Stomach (tissue), 8 donors: ENCODE measurements at regions not wholly inside any gene's neighbourhood (a gene's known extent, or its start where the extent isn't known, plus 50 kb on each side); places are given as distances from the start of the nearest gene placed in this dataset.
"Not testable (repeated sequence)": the region's sequence is repeated elsewhere in the genome, so short reads cannot be mapped to it uniquely, and the experiment has no call there.

Experiments used
- DNase-seq, 2 donors: peaks; one replicate each; pipeline versions ENCODE4 v3.0.0 to v3.0.0-alpha.2; 2013 to 2019
- H3K27ac ChIP-seq, 5 donors: fragments of 200-600 bp in 4 of 5; sonication (generic) in 4 of 5; one replicate each; pipeline ENCODE4 v1.5.1; 2013 to 2019; ENCODE audit warnings: mild to moderate bottlenecking in 1 of 5, moderate library complexity in 1 of 5
- H3K27me3 ChIP-seq, 3 donors: fragments of 200-600 bp; sonication (generic); one replicate each; pipeline ENCODE4 v1.5.1; 2017 to 2019; ENCODE audit warnings: mixed run types in 1 of 3
- H3K36me3 ChIP-seq, 4 donors: fragments of 200-600 bp; sonication (generic); 1 replicate in 3 of 4; 2 replicates in 1 of 4; pipeline ENCODE4 v1.5.1; 2016 to 2019
- H3K4me1 ChIP-seq, 4 donors: fragments of 200-600 bp; sonication (generic); one replicate each; pipeline ENCODE4 v1.5.1; 2016 to 2019
- H3K4me3 ChIP-seq, 4 donors: fragments of 200-600 bp; sonication (generic) in 3 of 4; one replicate each; pipeline ENCODE4 v1.5.1; 2016 to 2019; ENCODE audit warnings: mild to moderate bottlenecking in 1 of 4
- H3K9me3 ChIP-seq, 4 donors: fragments of 200-600 bp; sonication (generic); one replicate each; pipeline ENCODE4 v1.5.1; 2016 to 2019
- WGBS, 5 donors: extraction: QIAGEN DNeasy Blood & Tissue Kit in 3 of 5; methylation state at CpG; one replicate each; pipeline versions ENCODE4 v1.1.5 to v1.1.7; 2013 to 2018; 5-methylcytosine and 5-hydroxymethylcytosine counted together
- intact Hi-C: fragments of 100-400 bp; cut with DNase I; formaldehyde crosslinking; loops from one replicate; pipeline ENCODE4 v1.15.1; 2023; ENCODE audit warnings: low total_unique reads
- donor health status: healthy with polysubstance abuse.
- donor health status: Bipolar disorder and iron deficiency.
- donor health status: healthy.

DNA sequence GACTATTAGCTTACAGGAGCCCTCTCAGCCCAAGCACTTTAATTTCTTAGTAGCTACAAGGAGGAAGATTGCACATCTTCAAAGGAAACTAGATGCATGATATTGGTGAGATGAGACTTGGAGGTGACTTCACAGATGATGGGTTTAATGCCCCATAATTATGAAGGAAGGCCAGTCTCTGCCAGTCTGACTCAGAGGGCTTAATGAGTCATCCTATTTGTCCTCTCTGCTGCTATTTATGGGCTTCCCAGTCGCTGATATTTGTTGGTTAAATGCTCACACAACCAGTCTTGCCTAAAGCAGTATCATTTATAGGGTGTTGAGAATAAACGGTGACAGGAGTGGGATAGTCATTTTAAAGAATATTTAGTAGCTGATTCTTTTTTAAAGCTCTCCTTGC is 187.0 kb downstream of the TP53TG3F start:
- H3K36me3 ChIP-seq, H3K4me3 ChIP-seq, H3K27me3 ChIP-seq, H3K9me3 ChIP-seq, H3K4me1 ChIP-seq, intact Hi-C loops, H3K27ac ChIP-seq, DNase-seq: not testable (repeated sequence)
- WGBS, 5 donors: 37 to 55% (median 43%) methylated on average over 2 of the region's 2 CpGs

DNA sequence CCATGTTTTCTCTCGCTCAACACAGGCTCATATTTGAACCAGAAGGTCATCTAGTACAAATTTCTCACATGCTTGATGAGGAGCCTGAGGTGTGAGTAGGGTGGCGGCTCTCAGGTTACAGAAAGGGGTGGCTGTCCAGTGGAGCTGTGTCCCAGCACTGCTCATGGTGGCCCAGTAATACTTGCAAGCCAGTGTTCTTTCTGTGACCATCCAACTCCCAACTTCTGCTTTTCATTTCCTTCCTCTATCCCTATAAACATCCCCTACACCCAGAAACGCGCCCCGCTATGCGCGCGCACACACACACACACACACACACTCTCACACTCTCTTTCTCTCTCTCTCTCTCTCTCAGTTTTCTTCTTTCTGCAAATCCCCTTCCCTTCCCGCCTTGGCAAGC is 196.3 kb downstream of the TP53TG3F start:
- intact Hi-C loops, H3K9me3 ChIP-seq, DNase-seq, H3K27me3 ChIP-seq, H3K36me3 ChIP-seq, H3K27ac ChIP-seq, H3K4me1 ChIP-seq, H3K4me3 ChIP-seq: not testable (repeated sequence)
- 63 to 85% (median 71%) methylated on average over 6 to 8 of the region's 9 CpGs for WGBS, 5 donors

DNA sequence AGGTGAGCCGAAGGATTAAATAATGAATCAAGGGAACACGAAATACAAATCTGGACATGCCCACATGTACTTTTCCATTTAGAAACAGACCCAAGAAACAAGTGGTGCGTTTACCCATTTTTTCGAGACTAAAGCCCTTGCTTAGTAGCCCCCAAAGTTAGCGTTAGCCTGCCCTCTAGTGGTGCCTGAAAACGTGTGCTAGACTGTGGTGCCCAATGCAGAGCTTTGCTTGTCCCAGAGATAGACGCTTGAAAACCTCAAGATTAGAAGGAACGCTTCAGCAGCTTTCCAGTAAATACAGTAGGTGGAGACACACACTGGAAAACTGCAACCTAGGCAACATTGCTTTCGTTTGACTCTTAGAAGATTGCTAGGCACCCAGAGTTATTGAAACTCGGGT is 197.0 kb downstream of the TP53TG3F start:
- H3K4me1 ChIP-seq, intact Hi-C loops, H3K27ac ChIP-seq, DNase-seq, H3K4me3 ChIP-seq, H3K9me3 ChIP-seq, H3K36me3 ChIP-seq, H3K27me3 ChIP-seq: not testable (repeated sequence)
- WGBS, 5 donors: no CpG with 5 or more reads among the region's 10 CpGs

DNA sequence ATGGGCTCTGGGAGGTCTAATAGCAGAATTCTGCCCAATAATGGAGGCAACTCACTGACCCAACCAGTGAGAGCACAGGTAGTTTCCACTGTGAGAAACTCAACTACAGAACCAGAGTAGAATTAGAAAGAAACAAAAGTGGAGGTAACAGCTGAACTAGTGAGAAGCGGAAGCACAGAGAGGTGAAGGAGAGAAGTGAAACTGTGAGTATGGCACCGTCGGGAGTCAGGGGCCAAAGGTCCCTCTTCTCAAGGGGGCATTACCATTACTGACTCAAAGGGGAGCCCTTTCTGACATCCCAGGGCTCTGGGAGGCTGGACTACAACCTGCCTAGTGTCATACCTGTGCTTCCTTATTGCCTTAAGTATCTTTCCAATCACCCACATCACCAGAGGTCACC is 198.3 kb downstream of the TP53TG3F start:
- no CpG with 5 or more reads among the region's 3 CpGs for WGBS, 5 donors
- H3K9me3 ChIP-seq, intact Hi-C loops: not testable (repeated sequence)

DNA sequence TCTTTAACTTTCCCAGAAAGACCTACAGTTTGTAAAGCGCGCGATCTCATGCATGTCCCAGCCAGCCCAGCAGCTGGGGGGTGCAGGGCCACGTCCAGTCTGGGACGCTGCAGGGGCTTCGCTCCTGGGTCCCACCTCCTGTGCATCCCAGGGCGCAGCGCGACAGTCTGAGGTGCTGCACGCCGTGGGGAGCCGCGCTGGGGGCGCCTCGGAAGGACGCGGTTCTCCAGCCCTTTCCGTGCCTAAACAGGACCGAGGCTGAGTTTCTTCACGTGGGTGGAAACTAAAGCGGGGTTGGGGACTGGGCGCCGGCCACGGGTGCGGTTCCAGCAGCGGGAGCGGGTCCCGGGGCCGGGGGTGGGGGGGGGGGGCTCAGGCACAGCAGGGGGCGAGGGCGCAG is 221.4 kb downstream of the TP53TG3F start:
- H3K36me3 ChIP-seq, H3K4me3 ChIP-seq, H3K27me3 ChIP-seq, H3K27ac ChIP-seq, H3K4me1 ChIP-seq, DNase-seq, intact Hi-C loops: not testable (repeated sequence)
- H3K9me3 ChIP-seq: peaks cover 0 to 13% (median 5%) of the 10 kb centered on the region in 4 donors
- WGBS, 5 donors: 53 to 70% (median 54%) methylated on average over 30 to 31 of the region's 31 CpGs

More for the DNA sequence above, 198.3 kb downstream of the TP53TG3F start:
- H3K27ac ChIP-seq, H3K36me3 ChIP-seq, H3K27me3 ChIP-seq, DNase-seq, H3K4me3 ChIP-seq, H3K4me1 ChIP-seq: not testable (repeated sequence)

DNA sequence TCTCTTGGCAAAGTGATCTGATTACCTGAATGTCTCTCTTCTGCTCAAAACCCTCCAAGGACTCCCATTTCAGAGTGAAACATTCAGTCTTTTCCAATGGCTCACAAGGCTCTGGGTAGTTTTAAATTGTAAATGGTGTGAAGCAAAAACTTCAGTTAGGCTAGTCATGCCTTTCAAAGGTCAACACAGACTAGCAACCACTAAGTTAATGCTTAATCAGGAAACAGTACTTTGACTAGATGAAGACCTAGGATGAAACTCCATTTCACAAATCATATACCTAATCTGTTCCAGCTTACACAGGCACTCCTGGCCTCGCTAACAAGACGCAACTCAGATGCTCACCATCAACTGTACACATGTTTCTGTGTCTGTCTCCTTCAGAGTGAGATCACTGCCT is 240.9 kb downstream of the TP53TG3F start:
- H3K36me3 ChIP-seq, H3K4me1 ChIP-seq, H3K27ac ChIP-seq, H3K9me3 ChIP-seq, H3K4me3 ChIP-seq, H3K27me3 ChIP-seq, DNase-seq, intact Hi-C loops: not testable (repeated sequence)
- 66 to 89% (median 69%) methylated on average over 2 of the region's 2 CpGs for WGBS, 5 donors

DNA sequence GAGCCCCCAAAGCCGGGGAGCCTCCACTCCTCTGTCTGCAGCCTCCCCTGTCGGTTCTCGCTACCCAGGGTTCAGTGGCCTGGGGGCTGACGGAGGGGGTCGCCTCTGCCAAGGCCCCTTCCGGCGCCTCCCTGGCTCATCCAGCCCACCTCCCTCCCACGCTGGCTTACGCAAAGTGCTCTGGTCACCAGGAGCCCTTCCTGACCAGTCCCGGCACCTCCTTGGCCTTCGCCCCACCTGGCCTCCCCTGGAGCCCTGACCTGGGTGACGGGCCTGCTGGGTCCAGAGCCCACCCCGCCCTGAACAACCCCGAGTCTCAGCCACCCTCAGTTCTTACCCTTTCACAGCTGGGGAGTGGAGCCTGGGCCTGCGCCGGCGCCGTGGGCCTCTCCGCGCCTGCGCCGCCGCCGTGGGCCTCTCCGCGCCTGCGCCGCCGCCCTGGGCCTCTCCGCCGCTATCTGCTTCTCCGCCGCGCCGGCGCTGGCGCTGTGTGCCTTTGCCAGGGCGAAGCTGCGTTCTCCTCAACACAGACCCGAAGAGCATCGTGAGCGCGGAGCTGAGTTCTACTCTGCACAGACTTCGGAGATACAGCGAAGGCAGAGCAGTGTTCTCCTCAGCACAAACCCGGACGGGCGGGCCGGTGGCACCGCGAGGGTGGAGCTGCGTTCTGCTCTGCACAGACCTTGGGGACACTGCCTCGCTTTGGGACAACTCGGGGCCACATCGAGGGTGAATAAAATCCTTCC is 247.6 kb downstream of the TP53TG3F start:
- WGBS, 5 donors: 51 to 82% (median 67%) methylated on average over 31 to 48 of the region's 55 CpGs
- H3K36me3 ChIP-seq, intact Hi-C loops, H3K9me3 ChIP-seq, H3K4me1 ChIP-seq, H3K27me3 ChIP-seq, DNase-seq, H3K4me3 ChIP-seq, H3K27ac ChIP-seq: not testable (repeated sequence)

DNA sequence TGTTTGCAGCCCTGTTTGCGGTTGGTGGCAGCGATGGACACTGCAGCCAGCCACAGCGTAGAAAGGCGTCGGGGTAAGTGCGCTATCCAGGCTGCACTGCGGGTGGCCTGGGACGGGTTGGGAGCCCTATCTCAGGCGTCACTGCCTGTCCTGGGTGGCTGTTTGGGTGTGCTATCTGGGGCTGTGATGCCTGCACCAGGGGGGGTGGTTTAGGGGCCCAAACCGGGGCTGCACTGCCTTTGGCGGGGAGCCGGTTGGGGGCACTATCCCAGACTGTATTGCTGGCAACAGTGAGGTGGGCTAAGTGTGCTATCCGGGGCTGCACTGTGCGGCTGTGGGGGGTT is 248.2 kb downstream of the TP53TG3F start:
- DNase-seq, H3K4me1 ChIP-seq, H3K9me3 ChIP-seq, H3K27ac ChIP-seq, H3K36me3 ChIP-seq, H3K27me3 ChIP-seq, intact Hi-C loops, H3K4me3 ChIP-seq: not testable (repeated sequence)
- 47 to 65% (median 64%) methylated on average over 8 to 14 of the region's 14 CpGs for WGBS, 5 donors

DNA sequence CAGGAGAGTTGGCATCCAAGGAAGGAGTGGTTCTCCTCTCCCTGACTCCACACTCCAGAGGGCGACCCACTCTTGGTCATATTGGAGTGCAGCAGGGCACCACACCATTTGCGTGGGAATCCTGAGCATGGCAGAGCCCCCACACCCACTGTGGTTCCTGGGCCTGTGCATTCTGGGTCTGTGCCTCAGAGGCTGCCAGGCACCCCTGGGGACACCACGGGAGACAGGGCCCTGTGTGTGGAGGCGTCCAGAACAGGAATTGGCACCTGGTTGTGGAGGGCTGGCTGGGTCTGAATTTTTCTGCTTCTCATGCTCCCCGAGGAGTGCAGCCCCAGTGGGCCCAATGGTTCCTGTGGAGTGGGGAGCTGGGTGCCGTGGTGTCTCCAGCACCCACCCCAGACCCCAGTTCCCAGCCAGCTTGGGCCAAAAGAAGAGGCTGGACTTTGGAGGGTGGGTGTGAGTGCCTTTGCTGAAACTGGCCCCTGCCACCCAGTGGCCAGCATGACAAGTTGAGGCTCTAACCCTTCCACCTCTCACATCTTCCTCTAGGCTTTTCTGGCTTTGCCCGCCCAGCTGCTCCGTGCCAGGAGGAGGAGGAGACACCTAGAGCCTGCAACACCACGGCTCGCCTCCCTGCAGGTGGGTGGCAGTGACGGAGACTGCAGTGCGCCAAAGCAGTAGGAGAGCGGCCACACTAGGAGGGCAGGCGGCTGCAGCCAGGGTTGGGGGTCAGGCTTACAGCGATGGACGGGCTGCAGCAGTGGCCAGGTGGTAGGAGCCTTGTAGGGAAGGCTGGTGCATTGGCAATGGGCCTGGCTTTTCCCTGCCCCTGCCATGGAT is 250.7 kb downstream of the TP53TG3F start:
- H3K27ac ChIP-seq, H3K4me3 ChIP-seq, H3K36me3 ChIP-seq, H3K4me1 ChIP-seq, DNase-seq, intact Hi-C loops, H3K27me3 ChIP-seq: not testable (repeated sequence)
- WGBS, 5 donors: 74 to 90% (median 87%) methylated on average over 6 to 16 of the region's 16 CpGs
- H3K9me3 ChIP-seq: peaks cover 0 to 25% (median 11%) of the 10 kb centered on the region in 4 donors

DNA sequence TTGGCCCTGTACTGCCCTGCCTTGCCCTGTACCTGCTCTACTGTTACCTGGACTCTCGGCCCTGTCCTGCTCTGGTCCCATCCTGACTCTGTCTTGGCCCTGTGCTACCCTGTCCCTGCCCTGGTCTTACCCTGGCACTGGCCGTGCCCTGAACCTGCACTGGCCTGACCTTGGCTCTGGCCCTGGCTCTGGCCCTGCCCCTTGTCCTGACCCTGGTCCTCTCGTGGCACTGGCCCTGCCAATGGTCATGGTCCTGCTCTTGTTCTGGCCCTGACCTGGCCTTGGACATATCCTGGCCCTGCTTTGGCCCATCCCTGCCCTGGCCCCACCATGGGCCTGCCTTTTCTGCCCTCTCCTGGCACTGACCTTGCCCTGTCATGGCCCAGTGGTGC is 251.3 kb downstream of the TP53TG3F start:
- H3K27ac ChIP-seq, H3K4me1 ChIP-seq, DNase-seq, H3K36me3 ChIP-seq, H3K4me3 ChIP-seq, H3K27me3 ChIP-seq, intact Hi-C loops: not testable (repeated sequence)
- peaks cover 0 to 25% (median 11%) of the 10 kb centered on the region in 4 donors for H3K9me3 ChIP-seq
- WGBS, 5 donors: 70 to 89% (median 80%) methylated on average over 2 to 3 of the region's 3 CpGs

DNA sequence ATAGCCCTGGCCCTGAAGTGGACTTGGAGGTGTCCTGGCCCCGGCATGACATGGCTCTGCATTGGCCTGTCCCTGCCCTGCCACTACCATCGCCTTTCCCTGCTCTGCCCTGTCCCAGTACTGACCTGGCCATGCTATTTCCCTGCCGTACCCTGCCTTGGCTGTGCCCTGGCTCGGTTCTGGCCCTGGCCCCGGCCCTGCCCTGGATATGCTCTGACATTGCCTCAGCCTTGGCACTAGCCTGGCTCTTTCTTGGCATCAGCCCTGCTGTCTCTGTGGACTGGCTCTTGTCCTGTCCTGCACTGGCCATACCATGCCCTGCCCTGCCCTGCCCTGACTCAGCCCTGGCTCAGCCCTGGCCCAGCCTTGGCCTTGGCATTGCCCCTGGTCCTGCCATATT is 252.2 kb downstream of the TP53TG3F start:
- intact Hi-C loops, H3K27me3 ChIP-seq, H3K36me3 ChIP-seq, DNase-seq, H3K27ac ChIP-seq, H3K4me3 ChIP-seq, H3K4me1 ChIP-seq: not testable (repeated sequence)
- peaks cover 0 to 25% (median 11%) of the 10 kb centered on the region in 4 donors for H3K9me3 ChIP-seq
- 74 to 88% (median 81%) methylated on average over 5 of the region's 5 CpGs for WGBS, 5 donors

DNA sequence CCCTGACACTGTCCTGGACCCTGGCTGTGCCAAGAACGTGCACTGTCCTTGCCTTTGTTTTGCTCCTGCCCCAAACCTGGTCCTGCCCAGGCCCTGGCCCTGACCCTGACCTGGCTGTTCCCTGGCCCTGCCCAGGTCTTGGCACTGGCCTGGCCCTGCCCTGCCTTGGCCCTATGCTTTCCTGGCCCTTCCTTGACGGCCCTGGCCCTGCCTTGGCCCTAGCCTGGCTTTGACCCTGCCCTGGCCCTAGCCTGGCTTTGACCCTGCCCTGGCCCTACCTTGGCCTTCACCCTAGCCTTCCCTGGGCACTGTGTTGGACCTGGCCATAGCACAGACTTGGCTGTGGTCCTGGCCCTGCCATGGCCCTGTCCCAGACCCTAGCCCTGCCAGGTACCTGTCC is 252.9 kb downstream of the TP53TG3F start:
- intact Hi-C loops, H3K4me1 ChIP-seq, H3K27me3 ChIP-seq, H3K27ac ChIP-seq, DNase-seq, H3K36me3 ChIP-seq, H3K4me3 ChIP-seq: not testable (repeated sequence)
- H3K9me3 ChIP-seq: peaks cover 0 to 25% (median 10%) of the 10 kb centered on the region in 4 donors
- WGBS, 5 donors: 17 to 73% (median 48%) methylated on average over 1 to 2 of the region's 2 CpGs
